NB4 (cell line): ENCODE measurements at regions not wholly inside any gene's neighbourhood (a gene's known extent, or its start where the extent isn't known, plus 50 kb on each side); places are given as distances from the start of the nearest gene placed in this dataset.

Experiments
- DNase-seq: peaks from one replicate; pipeline ENCODE4 v3.0.0; 2010; ENCODE audit warnings: low read depth
- H3K4me3 ChIP-seq: one replicate; pipeline ENCODE4 v1.5.1; 2011; ENCODE audit warnings: mild to moderate bottlenecking, low read depth, low read length, moderate library complexity
- MYC ChIP-seq: IDR thresholded peaks from 2 replicates; pipeline ENCODE4 v1.6.1; 2011; ENCODE audit warnings: low read depth, low read length
- POLR2A ChIP-seq: IDR thresholded peaks from 2 replicates; pipeline ENCODE4 v1.6.1; 2011; ENCODE audit warnings: mild to moderate bottlenecking; ENCODE audit not compliant: insufficient read length; ENCODE audit errors: extremely low read depth
- TF ChIP-seq, protein P1 (sequence below): IDR thresholded peaks from one replicate; pipeline ENCODE4 v1.5.1; 2012; ENCODE audit warnings: low read depth, low read length
- TF ChIP-seq, protein P2 (sequence below): IDR thresholded peaks from 2 replicates; pipeline ENCODE4 v1.6.1; 2011; ENCODE audit warnings: low read depth, low read length

DNA sequence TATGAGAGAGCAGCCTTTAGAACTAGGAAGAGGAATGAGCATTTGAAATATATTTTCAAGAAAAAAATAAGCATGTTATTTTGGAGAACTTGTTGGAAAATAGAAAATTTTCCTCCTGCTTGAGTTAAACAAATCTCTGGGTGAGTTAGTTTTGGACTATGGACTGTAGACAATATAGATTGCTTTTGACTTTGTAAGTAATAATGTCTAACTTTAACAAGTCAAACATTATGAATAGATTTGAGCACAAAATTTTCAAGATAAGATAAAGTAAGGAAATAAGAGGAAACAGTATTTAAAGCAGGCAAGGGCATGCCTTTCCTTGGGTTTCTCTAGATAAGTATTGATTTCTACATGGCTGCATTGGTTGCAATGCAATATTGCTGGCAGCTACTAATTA lies 360.8 kb downstream of the LMO4 start:
- TF ChIP-seq MYC (no peak), POLR2A (no peak)
- TF ChIP-seq, protein P1, sequence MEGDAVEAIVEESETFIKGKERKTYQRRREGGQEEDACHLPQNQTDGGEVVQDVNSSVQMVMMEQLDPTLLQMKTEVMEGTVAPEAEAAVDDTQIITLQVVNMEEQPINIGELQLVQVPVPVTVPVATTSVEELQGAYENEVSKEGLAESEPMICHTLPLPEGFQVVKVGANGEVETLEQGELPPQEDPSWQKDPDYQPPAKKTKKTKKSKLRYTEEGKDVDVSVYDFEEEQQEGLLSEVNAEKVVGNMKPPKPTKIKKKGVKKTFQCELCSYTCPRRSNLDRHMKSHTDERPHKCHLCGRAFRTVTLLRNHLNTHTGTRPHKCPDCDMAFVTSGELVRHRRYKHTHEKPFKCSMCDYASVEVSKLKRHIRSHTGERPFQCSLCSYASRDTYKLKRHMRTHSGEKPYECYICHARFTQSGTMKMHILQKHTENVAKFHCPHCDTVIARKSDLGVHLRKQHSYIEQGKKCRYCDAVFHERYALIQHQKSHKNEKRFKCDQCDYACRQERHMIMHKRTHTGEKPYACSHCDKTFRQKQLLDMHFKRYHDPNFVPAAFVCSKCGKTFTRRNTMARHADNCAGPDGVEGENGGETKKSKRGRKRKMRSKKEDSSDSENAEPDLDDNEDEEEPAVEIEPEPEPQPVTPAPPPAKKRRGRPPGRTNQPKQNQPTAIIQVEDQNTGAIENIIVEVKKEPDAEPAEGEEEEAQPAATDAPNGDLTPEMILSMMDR: no peak
- TF ChIP-seq, protein P2, sequence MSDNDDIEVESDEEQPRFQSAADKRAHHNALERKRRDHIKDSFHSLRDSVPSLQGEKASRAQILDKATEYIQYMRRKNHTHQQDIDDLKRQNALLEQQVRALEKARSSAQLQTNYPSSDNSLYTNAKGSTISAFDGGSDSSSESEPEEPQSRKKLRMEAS: no peak
- no peak overlapping the region for H3K4me3 ChIP-seq
- DNase-seq: no peak

DNA sequence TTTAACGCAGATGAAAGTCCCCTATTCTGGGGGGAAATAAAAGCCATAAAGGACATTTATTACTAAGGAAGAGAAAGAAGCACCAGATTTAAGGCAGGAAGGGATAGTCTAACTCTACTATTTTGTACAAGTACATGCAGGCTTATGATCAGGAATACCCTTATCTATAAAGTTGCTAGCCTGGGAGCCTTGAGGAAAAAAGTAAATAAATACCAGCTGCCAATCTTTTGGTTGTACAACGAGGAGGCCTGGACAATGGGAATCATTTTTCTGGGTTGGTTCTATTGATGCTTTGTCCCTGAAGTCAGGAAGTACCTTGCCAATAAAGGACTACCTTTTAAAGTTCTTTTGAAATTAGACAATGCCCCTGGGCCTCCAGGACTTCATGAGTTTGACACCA lies 367.8 kb downstream of the LMO4 start:
- H3K4me3 ChIP-seq: no peak overlapping the region
- DNase-seq: no peak
- TF ChIP-seq, protein P2: no peak
- TF ChIP-seq, protein P1: no peak
- no peak for TF ChIP-seq MYC
- TF ChIP-seq POLR2A: no peak

DNA sequence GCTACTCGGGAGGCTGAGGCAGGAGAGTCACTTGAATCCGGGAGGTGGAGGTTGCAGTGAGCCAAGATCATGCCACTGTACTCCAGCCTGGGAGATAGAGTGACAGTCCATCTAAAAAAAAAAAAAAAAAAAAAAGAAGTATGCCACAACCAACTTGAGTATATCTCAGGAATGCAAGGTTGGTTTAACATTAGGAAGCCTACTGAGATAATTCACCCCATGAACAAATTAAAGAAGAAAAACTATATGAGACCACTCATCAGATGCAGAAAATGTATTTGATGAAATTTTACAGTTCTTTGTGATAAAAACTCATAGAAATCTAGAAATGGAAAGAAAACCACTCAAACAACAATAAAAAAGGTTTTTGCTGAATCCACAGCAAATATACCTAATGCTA lies 373.8 kb downstream of the LMO4 start:
- TF ChIP-seq, protein P2: no peak
- no peak overlapping the region for H3K4me3 ChIP-seq
- DNase-seq: no peak

DNA sequence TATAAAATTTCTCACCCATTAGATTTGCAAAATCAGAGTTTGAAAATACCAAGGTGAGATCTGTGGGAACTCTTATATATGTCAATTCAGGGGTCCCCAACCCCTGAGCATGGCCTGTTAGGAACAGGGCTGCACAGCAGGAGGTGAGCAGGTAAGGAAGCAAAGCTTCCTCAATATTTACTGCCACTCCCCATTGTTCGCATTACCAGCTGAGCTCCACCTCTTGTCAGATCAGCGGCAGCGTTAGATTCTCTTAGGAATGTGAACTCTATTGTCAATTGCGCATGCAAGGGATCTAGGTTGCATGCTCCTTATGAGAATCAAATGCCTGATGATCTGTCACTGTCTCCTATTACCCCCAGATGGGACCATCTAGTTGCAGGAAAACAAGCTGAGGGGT lies 376.6 kb downstream of the LMO4 start:
- TF ChIP-seq MYC: no peak
- TF ChIP-seq, protein P1: no peak
- no peak for TF ChIP-seq POLR2A
- TF ChIP-seq, protein P2: no peak
- H3K4me3 ChIP-seq: no peak overlapping the region
- DNase-seq: no peak

DNA sequence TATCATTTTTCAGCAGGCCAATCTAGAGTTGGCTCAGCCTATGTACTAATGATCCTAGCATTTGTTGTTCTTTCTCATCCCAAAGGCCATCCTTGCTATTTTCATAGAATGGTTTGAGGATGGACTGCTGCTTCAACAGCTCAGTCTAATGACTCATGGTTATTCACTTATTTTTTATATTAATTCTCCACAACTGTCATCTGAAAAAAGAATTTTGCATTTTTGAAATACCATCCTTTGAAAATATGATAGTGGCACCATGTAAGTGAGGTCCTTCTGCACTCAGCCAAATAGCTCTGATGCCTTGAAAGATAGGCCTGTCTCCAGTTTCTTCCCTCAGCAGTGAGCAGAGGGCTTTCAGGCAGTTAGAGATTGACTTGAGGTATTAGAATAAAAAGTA lies 377.5 kb downstream of the LMO4 start:
- TF ChIP-seq MYC (no peak), POLR2A (no peak)
- TF ChIP-seq, protein P1: no peak
- TF ChIP-seq, protein P2: no peak
- DNase-seq: no peak
- no peak overlapping the region for H3K4me3 ChIP-seq

DNA sequence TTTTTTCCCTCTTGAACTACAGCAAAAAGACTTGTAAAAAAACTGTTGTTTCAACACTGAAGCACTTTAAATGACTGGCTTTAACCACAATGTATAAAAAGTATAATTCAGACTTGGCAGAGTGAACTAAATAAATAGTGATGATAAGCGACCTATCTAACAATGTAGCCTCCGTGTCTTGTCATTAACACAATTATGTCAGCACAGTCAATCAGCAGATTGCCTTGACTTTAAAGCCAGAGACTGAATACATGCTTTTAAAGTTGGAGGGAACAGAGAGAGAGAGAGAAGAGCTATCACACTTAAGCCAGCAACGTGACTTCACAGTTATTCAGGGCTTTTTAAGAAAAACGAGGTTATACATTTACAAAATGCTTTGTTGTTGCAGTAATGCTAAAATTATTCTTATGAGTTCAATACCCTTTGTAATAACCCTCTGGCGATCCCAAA lies 378.1 kb downstream of the LMO4 start:
- TF ChIP-seq MYC (no peak), POLR2A (no peak)
- TF ChIP-seq, protein P2: no peak
- TF ChIP-seq, protein P1: no peak
- no peak for DNase-seq

More for the DNA sequence above, 378.1 kb downstream of the LMO4 start:
- no peak overlapping the region for H3K4me3 ChIP-seq
